ENCODE measurements at regions not wholly inside any gene's neighbourhood (a gene's known extent, or its start where the extent isn't known, plus 50 kb on each side); places are given as distances from the start of the nearest gene placed in this dataset.
A peak's percentile ranks its signal among the peaks of the same experiment; 100 is the strongest.
"Not testable (repeated sequence)": the region's sequence is repeated elsewhere in the genome, so short reads cannot be mapped to it uniquely, and the experiment has no call there.

GRCh38 chr6:113352029-113352801 is 504.9 kb upstream of the MARCKS start:
- DNase-seq (ENCODE audit: low read depth): no peak

- no peak for DNase-seq (ENCODE audit: low read depth)
Measured at GRCh38 chr6:113352831-113353230, 504.3 kb upstream of the MARCKS start.

DNA sequence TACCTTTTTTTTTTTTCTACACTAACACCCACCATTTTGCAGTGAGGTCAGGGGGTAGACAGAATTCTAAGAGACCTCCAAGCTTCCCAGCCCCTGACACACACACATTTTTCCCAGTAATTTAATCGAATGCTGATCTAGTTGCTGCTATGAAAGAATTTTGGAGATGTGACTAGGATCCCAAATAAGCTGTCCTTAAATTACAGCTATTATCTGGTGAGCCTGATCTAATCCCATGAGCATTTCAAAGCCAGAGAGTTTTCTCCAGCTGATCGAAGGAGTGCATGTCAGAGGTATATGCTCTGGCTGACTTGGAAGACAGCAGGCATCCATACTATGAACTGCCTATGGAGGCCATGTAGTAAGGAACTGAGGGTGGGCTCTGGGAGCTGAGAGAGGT is 503.8 kb upstream of the MARCKS start:
- DNase-seq (ENCODE audit: low read depth): no peak

DNA sequence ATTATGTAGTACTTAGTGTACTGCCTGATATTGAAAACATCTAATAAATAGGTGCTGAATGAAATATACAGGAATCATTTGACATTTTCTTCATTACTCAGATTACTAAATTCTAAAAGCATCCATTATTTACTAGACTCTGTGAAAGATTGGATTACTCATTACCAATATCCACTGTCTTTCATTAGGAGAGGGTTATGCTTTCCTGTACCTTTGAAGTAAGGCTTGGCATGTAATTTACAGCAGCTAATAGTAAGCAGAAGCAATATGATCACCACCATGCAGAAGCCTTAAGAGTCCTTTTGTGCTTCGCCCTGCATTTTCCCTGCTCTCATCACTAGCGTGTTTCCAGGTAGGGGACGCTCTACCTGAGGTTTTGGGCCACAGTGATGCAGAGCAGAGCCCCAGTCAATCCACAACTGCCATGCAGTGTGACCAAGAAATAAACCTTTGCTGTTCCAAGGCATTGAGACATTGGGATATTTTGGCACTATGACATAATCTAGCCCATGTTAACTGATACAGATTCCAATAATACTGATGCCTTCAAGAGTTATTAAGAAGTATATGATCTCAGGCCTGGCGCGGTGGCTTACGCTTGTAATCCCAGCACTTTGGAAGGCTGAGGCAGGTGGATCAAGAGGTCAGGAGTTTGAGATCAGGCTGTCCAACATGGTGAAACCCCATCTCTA is 502.8 kb upstream of the MARCKS start:
- no peak for DNase-seq (ENCODE audit: low read depth)

GRCh38 chr6:113356139-113356538 is 501.0 kb upstream of the MARCKS start:
- no peak for DNase-seq (ENCODE audit: low read depth)

DNA sequence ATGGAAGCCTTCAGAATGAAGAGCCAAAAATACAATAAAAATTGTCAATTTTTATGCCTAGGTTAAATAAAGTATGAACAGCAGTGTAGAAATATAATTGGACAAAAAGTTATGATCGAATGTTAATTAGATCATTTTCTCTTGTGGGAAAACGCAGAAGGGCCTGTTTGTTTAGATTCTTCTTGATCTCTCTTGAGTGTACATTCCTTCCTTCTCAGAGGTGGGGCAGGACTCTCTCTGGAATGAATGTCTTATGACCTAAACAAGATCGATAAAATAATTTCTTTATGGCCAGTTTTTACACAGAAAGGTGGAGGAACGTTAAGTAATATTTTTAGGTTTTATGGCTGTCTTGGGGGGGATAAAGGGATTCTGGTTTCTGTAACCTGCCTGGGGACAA is 500.1 kb upstream of the MARCKS start:
- DNase-seq (ENCODE audit: low read depth): no peak

- no peak for DNase-seq (ENCODE audit: low read depth)
Measured at GRCh38 chr6:113358063-113358583, 499.0 kb upstream of the MARCKS start.

DNA sequence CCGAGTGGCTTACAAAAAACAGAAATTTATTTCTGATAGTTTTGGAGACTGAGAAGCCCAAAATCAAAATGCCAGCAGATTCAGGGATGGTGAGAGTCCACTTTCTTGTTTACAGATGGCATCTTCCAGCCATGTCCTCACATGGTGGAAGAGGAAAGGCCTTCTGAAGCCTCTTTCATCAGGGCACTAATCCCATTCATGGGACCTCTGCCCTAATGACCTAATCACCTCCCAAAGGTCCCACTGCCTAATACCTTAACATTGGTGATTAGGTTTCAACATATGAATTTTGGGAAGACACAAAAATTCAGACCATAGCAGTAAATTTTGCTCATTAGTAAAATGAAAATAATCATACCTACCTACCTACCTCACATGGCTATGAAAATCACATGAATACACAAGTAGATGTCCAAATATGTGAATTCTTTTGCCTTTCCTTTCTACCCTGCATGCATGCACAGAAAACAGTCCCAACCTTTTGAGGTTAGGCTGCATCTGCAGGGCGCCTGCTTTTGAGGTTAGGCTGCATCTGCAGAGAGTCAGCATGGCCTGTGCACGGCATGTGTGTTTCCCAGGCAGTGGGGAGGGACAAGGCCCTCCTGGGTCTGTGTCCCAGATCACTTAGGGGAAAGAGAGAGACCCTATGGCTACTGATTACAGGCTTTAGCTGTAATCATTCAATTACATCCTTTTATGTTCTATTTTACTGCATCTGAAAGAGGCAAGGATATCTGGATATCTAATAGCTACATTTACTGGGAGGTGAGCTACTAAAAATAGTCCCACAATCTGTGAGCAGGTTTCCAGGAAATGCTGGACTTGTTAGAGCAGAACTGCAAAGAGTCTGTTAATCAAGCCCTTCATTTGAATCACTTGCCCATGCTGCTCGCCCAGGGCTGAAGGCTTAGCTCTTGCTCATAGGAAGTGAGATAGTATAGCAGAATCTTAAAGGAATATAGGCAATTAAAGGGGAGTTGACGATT is 497.7 kb upstream of the MARCKS start:
- no peak for DNase-seq (ENCODE audit: low read depth)

GRCh38 chr6:113361014-113361645 is 496.0 kb upstream of the MARCKS start:
- DNase-seq (ENCODE audit: low read depth): peak; percentile 89

GRCh38 chr6:113362301-113363047 is 494.7 kb upstream of the MARCKS start:
- no peak for DNase-seq (ENCODE audit: low read depth)

DNA sequence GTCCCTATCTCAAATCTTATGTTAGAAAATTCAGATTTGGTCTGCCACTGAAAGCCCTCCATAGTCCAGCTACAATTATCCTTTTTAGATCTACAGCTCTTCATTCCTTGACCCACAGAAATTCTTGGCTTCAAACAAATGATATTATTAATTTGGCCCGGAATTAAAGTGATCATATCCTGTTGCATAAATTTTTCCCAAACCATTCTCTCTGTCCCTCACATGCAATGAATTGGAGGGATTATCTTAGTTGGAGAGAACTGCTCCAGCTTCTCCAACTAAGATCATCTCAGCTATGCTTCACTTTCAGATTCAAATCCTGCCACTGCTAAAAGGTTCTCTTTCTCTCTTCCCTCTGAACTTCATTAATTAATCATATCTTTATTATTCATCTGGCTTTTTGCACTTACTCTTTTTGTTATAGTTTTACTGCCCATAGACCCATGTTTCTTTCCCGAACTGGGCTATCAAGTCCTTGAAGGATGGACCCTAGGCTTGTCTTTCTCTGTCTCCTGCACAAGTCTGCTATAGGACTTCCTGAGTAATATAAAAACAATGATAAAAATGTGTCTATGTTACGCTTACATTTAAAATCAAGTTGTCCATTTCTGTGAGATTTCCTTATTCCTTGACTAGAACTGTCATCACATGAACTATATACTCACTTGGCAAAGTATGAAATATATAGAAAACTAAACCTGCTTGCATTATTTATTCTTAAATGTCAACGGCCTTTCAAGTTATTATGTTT is 493.9 kb upstream of the MARCKS start:
- DNase-seq (ENCODE audit: low read depth): no peak

GRCh38 chr6:113363866-113364265 is 493.3 kb upstream of the MARCKS start:
- DNase-seq (ENCODE audit: low read depth): no peak

GRCh38 chr6:113364766-113365165 is 492.4 kb upstream of the MARCKS start:
- DNase-seq (ENCODE audit: low read depth): no peak

DNA sequence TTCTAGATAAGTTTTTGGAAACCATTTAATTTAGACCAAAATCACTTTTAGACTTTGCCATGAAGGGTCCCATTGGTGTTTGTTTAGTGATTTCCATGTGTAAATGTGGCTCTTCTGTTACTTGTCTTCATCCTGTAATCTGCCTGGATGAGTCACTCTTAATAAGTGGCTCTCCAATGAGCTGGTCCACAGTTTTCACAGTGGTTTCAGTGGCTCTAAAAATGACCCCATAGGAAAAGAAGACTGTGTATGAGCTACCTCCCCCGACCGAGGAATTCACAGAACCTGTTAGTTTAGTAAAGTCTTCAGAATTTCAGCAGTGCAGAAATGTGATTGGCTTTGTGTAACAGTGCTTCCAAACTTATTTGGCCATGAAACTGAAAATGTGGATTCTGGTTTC is 492.0 kb upstream of the MARCKS start:
- no peak for DNase-seq (ENCODE audit: low read depth)

GRCh38 chr6:113366505-113366904 is 490.6 kb upstream of the MARCKS start:
- DNase-seq (ENCODE audit: low read depth): no peak

DNA sequence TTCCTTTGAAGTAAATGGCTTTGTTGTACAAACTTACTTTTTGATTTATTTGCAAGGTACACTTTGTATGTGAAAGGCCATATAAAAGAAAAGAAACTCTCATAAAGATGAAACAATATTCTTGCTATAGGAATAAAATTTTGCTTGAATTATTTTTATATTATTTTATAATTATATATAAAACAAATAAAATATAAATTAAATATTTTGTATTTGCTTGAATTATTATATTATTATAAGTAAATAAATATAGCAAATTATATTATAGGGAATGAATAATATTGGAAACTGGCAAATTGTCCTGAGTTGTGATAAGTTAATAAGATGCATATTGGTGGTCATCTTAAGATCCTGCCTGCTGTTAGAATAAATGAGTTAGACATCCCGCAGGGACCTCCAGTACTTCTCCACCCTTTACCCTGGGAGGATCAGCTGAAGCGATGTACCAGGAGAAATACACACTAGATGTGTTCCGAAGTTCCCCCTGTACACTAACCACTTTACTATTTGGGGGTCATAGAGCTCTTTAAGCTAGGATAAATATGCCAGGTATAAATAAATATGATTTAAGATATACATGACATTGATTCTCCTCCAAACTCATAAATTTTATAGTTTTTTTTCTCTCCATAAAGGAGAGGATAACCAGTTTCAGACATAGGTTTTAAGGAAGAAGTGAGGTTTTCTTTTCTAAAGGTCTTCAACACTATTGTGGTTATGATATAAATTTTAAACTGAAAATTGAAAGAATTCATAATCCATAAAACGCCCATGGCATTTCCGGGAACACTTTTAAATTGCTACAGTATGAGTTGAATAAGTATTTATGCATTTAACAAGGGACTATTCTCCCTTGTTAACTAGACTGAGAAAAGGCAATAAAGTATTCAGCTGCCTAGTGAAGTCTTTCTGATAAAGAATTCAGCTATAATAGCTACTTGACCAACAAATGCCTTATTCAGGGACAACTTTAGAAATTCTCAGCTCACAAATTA is 486.3 kb upstream of the MARCKS start:
- no peak for DNase-seq (ENCODE audit: low read depth)

DNA sequence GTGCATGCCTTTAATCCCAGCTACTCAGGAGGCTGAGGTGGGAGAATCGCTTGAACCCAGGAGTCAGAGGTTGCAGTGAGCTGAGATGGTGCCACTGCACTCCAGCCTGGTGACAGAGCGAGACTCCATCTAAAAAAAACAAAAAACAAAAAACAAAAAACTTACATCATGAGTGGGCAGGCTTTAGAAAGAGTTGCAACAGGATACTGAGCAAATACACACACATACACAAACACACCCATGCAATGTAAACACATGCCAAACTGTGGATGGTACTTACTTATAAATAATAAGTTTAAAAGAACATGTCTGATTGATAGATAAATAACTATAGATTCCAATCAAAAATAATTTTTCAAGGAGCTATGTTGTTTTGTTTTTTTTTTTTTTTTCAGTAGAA is 481.7 kb upstream of the MARCKS start:
- DNase-seq (ENCODE audit: low read depth): not testable (repeated sequence)

DNA sequence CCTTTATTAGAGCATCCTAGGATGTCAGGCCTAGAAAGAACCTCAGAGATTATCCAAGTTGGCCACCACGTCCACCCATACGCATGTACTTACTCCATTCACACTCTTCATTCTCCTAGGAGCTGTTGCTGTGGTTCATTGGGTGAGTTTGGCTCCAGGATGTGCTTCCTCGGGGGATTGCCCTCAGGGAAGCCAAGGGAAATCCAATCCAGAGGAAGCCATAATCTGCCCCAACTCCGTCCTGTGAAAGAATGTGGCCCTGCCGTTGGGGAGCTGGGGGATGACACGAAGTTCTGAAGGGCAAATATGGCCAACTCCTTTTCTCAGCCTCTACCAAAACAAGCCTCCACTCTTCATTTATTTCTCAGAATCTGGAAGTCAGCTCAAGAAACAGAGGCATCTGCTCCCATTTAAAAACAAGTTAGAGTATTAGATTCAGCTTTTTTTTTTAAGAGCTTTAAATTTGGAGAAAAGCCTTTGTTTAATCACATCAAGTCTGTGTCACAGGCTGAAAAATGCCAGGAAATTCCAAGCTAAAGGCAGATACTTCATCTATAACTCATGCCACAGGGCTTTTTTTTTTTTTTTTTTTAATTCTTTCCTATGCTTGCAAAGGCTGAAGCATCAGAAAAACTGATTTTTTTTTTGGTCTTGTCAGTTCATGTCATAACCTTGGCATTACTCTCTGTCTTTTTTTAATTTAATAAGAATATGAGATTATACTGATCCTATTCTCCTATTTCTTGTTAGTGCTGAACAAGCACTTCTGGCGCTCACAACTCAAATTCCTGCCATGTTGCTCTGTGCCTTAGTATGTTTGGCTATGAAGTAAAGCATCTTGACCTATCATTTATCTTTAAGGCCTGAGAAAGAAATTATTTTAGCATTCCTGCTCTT is 480.9 kb upstream of the MARCKS start:
- no peak for DNase-seq (ENCODE audit: low read depth)
